ENCODE measurements at regions not wholly inside any gene's neighbourhood (a gene's known extent, or its start where the extent isn't known, plus 50 kb on each side); places are given as distances from the start of the nearest gene placed in this dataset.

- CTCF ChIA-PET: no interaction called here
- no peaks in the 10 kb centered on the region for H3K27me3 Mint-ChIP-seq (ENCODE audit: unreplicated experiment)
- no peak for DNase-seq
- H3K9me3 Mint-ChIP-seq (ENCODE audit: low read depth, unreplicated experiment): peaks cover 6% of the 10 kb centered on the region
- peaks cover 14% of the 10 kb centered on the region for H3K4me1 Mint-ChIP-seq (ENCODE audit: low read depth, unreplicated experiment)
- H3K27ac Mint-ChIP-seq (ENCODE audit: unreplicated experiment): no peak overlapping the region
- BruUV-seq (replicated peaks): no TSS peak
- no peak for TF ChIP-seq CTCF (IDR thresholded peaks at IDR 0.05; ENCODE audit: unreplicated experiment)
- intact Hi-C loops (cut with micrococcal nuclease; ENCODE audit: unreplicated experiment): no loop called here
- no peak overlapping the region for H3K4me3 Mint-ChIP-seq (ENCODE audit: low read depth, unreplicated experiment)
- H3K36me3 Mint-ChIP-seq (ENCODE audit: insufficient read depth, unreplicated experiment): no peaks in the 10 kb centered on the region
Measured at GRCh38 chr9:108489567-108489966, 366.2 kb downstream of the ACTL7B start.

- peaks cover 6% of the 10 kb centered on the region for H3K9me3 Mint-ChIP-seq (ENCODE audit: low read depth, unreplicated experiment)
- BruUV-seq (replicated peaks): no TSS peak
- intact Hi-C loops (cut with micrococcal nuclease; ENCODE audit: unreplicated experiment): no loop called here
- peaks cover 23% of the 10 kb centered on the region for H3K4me1 Mint-ChIP-seq (ENCODE audit: low read depth, unreplicated experiment)
- TF ChIP-seq CTCF (IDR thresholded peaks at IDR 0.05; ENCODE audit: unreplicated experiment): no peak
- H3K27ac Mint-ChIP-seq (ENCODE audit: unreplicated experiment): no peak overlapping the region
- H3K36me3 Mint-ChIP-seq (ENCODE audit: insufficient read depth, unreplicated experiment): no peaks in the 10 kb centered on the region
- no peak for DNase-seq
- no peaks in the 10 kb centered on the region for H3K27me3 Mint-ChIP-seq (ENCODE audit: unreplicated experiment)
- no peak overlapping the region for H3K4me3 Mint-ChIP-seq (ENCODE audit: low read depth, unreplicated experiment)
- CTCF ChIA-PET: interaction anchor here (0.6 kb wide), 1 partner anchor 10 kb away, joined by 3 read pairs; no protein-coding TSS in a partner anchor
Measured at GRCh38 chr9:108486831-108487230, 369.0 kb downstream of the ACTL7B start.

- no TSS peak for BruUV-seq (replicated peaks)
- DNase-seq: no peak
- H3K36me3 Mint-ChIP-seq (ENCODE audit: insufficient read depth, unreplicated experiment): no peaks in the 10 kb centered on the region
- no peak overlapping the region for H3K4me3 Mint-ChIP-seq (ENCODE audit: low read depth, unreplicated experiment)
- no peak for TF ChIP-seq CTCF (IDR thresholded peaks at IDR 0.05; ENCODE audit: unreplicated experiment)
- H3K9me3 Mint-ChIP-seq (ENCODE audit: low read depth, unreplicated experiment): peaks cover 6% of the 10 kb centered on the region
- H3K27me3 Mint-ChIP-seq (ENCODE audit: unreplicated experiment): no peaks in the 10 kb centered on the region
- peaks cover 23% of the 10 kb centered on the region for H3K4me1 Mint-ChIP-seq (ENCODE audit: low read depth, unreplicated experiment)
- intact Hi-C loops (cut with micrococcal nuclease; ENCODE audit: unreplicated experiment): no loop called here
- H3K27ac Mint-ChIP-seq (ENCODE audit: unreplicated experiment): no peak overlapping the region
- CTCF ChIA-PET: no interaction called here
Measured at GRCh38 chr9:108484468-108484867, 371.3 kb downstream of the ACTL7B start.

GRCh38 chr9:108483676-108484075, 372.1 kb downstream of the ACTL7B start:
- H3K4me3 Mint-ChIP-seq (ENCODE audit: low read depth, unreplicated experiment): no peak overlapping the region
- no peak for TF ChIP-seq CTCF (IDR thresholded peaks at IDR 0.05; ENCODE audit: unreplicated experiment)
- no peaks in the 10 kb centered on the region for H3K27me3 Mint-ChIP-seq (ENCODE audit: unreplicated experiment)
- CTCF ChIA-PET: no interaction called here
- peaks cover 4% of the 10 kb centered on the region for H3K9me3 Mint-ChIP-seq (ENCODE audit: low read depth, unreplicated experiment)
- peaks cover 23% of the 10 kb centered on the region for H3K4me1 Mint-ChIP-seq (ENCODE audit: low read depth, unreplicated experiment)
- BruUV-seq (replicated peaks): no TSS peak
- no peak overlapping the region for H3K27ac Mint-ChIP-seq (ENCODE audit: unreplicated experiment)
- DNase-seq: no peak
- no peaks in the 10 kb centered on the region for H3K36me3 Mint-ChIP-seq (ENCODE audit: insufficient read depth, unreplicated experiment)
- intact Hi-C loops (cut with micrococcal nuclease; ENCODE audit: unreplicated experiment): no loop called here
